Right lobe of liver (tissue), 6 donors: ENCODE measurements at regions not wholly inside any gene's neighbourhood (a gene's known extent, or its start where the extent isn't known, plus 50 kb on each side); places are given as distances from the start of the nearest gene placed in this dataset.

Source experiments
- ATAC-seq, 4 donors: fragments of 200-7000 bp; cut with Tn5 transposase; one replicate each; pipeline ENCODE4 v1.9.1; 2020; ENCODE audit warnings: mild to moderate bottlenecking in 4 of 4, moderate library complexity in 4 of 4
- DNase-seq, 3 donors: peaks; one replicate each; pipeline ENCODE4 v3.0.0-alpha.2; 2020
- H3K27ac ChIP-seq, 3 donors: fragments of 200-600 bp; one replicate each; pipeline ENCODE4 v1.8.0; 2022
- H3K27me3 ChIP-seq, 2 donors: fragments of 200-600 bp; one replicate each; pipeline ENCODE4 v1.8.0; 2022
- H3K36me3 ChIP-seq, 4 donors: fragments of 200-600 bp; sonication (generic) in 1 of 4; one replicate each; pipeline versions ENCODE4 v1.5.1 to v1.8.0; 2017 to 2022; ENCODE audit warnings: control low read depth in 1 of 4
- H3K4me1 ChIP-seq, 4 donors: fragments of 200-600 bp; sonication (generic) in 1 of 4; one replicate each; pipeline versions ENCODE4 v1.5.1 to v1.8.0; 2017 to 2022; ENCODE audit warnings: control low read depth in 1 of 4
- H3K4me3 ChIP-seq, 3 donors: fragments of 200-600 bp; one replicate each; pipeline ENCODE4 v1.8.0; 2022
- H3K9me3 ChIP-seq, 4 donors: fragments of 200-600 bp; sonication (generic) in 1 of 4; one replicate each; pipeline versions ENCODE4 v1.5.1 to v1.8.0; 2017 to 2022; ENCODE audit warnings: control low read depth in 1 of 4
- POLR2A ChIP-seq: fragments of 450-650 bp; IDR thresholded peaks from one replicate; pipeline ENCODE4 v1.6.1; 2017; ENCODE audit warnings: antibody characterized with exemption, mild to moderate bottlenecking
- WGBS: methylation state at CpG from one replicate; pipeline ENCODE4 v1.1.6; 2018; ENCODE audit warnings: low coverage, low lambda C conversion rate; ENCODE audit not compliant: insufficient coverage; ENCODE audit errors: missing lambda C conversion rate; 5-methylcytosine and 5-hydroxymethylcytosine counted together
- intact Hi-C, 2 donors: fragments of 100-400 bp; cut with DNase I; formaldehyde crosslinking; loops; one replicate each; pipeline versions ENCODE4 v1.11.2 to v1.14.1; 2022
- TF ChIP-seq, protein P1 (sequence below), 4 donors: fragments of 200-600 bp in 3 of 4; fragments of 450-650 bp in 1 of 4; IDR thresholded peaks; one replicate each; pipeline versions ENCODE4 v1.5.1 to v1.8.0; 2016 to 2022; ENCODE audit warnings: antibody characterized with exemption in 4 of 4, mild to moderate bottlenecking in 2 of 4
- donor health status: DM: no; HTN: yes; CAD: no.
- donor health status: DM: no; HTN: no; CAD: no.
- donor health status: DM: no; HTN: no; CAD: no.
- donor health status: DM: no; HTN: yes; CAD: no.
- donor health status: DM: no; HTN: yes; CAD: no.

DNA sequence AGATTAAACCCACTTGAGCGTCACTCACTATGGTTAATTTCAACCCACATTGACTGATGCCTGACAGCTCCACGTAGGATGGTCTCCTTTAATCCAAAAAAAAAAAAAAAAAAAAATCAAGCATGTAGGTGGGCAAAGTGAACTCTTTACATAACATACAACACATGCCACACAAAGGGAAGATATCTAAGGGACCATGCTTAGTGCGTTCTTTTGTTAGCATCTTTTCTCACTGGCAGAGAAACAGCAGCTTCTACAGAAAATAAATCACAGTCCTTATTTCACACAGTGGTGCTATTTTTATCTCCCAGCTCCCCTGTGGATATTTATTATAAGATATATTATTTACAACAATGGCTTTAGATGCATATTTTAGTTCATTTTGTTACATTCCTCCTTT is 652.0 kb upstream of the CELF2 start:
- Histone ChIP-seq H3K27me3 (no peaks in the 10 kb centered on the region), H3K4me3 (no peak overlapping the region), H3K4me1 (no peaks in the 10 kb centered on the region), H3K9me3 (no peaks in the 10 kb centered on the region), H3K27ac (no peak overlapping the region), H3K36me3 (no peaks in the 10 kb centered on the region)
- 52% methylated on average over 3 of the region's 3 CpGs for WGBS
- DNase-seq (no peak), ATAC-seq (no peak)
- intact Hi-C loops, result no loop called here
- TF ChIP-seq, protein P1, sequence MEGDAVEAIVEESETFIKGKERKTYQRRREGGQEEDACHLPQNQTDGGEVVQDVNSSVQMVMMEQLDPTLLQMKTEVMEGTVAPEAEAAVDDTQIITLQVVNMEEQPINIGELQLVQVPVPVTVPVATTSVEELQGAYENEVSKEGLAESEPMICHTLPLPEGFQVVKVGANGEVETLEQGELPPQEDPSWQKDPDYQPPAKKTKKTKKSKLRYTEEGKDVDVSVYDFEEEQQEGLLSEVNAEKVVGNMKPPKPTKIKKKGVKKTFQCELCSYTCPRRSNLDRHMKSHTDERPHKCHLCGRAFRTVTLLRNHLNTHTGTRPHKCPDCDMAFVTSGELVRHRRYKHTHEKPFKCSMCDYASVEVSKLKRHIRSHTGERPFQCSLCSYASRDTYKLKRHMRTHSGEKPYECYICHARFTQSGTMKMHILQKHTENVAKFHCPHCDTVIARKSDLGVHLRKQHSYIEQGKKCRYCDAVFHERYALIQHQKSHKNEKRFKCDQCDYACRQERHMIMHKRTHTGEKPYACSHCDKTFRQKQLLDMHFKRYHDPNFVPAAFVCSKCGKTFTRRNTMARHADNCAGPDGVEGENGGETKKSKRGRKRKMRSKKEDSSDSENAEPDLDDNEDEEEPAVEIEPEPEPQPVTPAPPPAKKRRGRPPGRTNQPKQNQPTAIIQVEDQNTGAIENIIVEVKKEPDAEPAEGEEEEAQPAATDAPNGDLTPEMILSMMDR (IDR thresholded peaks at IDR 0.05), result no peak
- no peak for TF ChIP-seq POLR2A

- H3K36me3 ChIP-seq, result no peaks in the 10 kb centered on the region
- H3K27me3 ChIP-seq, result no peaks in the 10 kb centered on the region
- no peak for DNase-seq
- H3K4me3 ChIP-seq, result no peak overlapping the region
- H3K9me3 ChIP-seq, result no peaks in the 10 kb centered on the region
- WGBS, result no CpG with 5 or more reads among the region's 1 CpG
- ATAC-seq, result no peak
- no peak overlapping the region for H3K27ac ChIP-seq
- H3K4me1 ChIP-seq, result no peaks in the 10 kb centered on the region
- no peak for TF ChIP-seq POLR2A
- TF ChIP-seq, protein P1 (IDR thresholded peaks at IDR 0.05), result no peak
- intact Hi-C loops, result no loop called here
Measured at GRCh38 chr10:10366836-10367235, 650.8 kb upstream of the CELF2 start.

DNA sequence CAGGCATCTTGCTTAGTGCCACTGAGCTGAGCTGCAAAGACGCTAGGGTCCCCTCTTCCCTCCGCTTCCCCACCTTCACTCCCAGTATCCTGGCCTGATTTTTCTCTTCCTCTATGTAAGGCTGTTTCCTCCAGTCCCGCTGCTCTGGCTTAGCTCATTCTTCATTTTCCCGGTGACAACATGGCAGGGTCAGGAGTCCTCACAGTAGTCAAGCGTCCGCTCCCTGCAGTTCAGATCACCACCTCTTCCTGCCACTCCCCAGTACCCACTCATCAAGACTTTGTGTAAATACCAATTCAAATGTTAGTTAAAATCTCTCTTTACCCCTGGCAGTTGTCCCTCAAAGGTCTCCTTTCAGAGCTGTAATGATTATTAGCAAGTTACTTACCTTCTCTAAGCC is 650.4 kb upstream of the CELF2 start:
- Histone ChIP-seq H3K4me1 (no peaks in the 10 kb centered on the region), H3K9me3 (no peaks in the 10 kb centered on the region), H3K4me3 (no peak overlapping the region), H3K27ac (no peak overlapping the region), H3K27me3 (no peaks in the 10 kb centered on the region), H3K36me3 (no peaks in the 10 kb centered on the region)
- no peak for DNase-seq
- WGBS, result 47% methylated on average over 4 of the region's 6 CpGs
- intact Hi-C loops, result no loop called here
- TF ChIP-seq, protein P1 (IDR thresholded peaks at IDR 0.05), result no peak
- TF ChIP-seq POLR2A, result no peak
- ATAC-seq, result peak in 1 of 4 donors; percentile 11

- no peak overlapping the region for H3K27ac ChIP-seq
- 31% methylated on average over 5 of the region's 7 CpGs for WGBS
- intact Hi-C loops, result no loop called here
- no peaks in the 10 kb centered on the region for H3K36me3 ChIP-seq
- no peaks in the 10 kb centered on the region for H3K4me1 ChIP-seq
- H3K4me3 ChIP-seq, result no peak overlapping the region
- H3K9me3 ChIP-seq, result no peaks in the 10 kb centered on the region
- TF ChIP-seq POLR2A, result no peak
- TF ChIP-seq, protein P1 (IDR thresholded peaks at IDR 0.05), result no peak
- H3K27me3 ChIP-seq, result no peaks in the 10 kb centered on the region
- ATAC-seq (no peak), DNase-seq (no peak)
Measured at GRCh38 chr10:10368951-10369576, 648.6 kb upstream of the CELF2 start.

DNA sequence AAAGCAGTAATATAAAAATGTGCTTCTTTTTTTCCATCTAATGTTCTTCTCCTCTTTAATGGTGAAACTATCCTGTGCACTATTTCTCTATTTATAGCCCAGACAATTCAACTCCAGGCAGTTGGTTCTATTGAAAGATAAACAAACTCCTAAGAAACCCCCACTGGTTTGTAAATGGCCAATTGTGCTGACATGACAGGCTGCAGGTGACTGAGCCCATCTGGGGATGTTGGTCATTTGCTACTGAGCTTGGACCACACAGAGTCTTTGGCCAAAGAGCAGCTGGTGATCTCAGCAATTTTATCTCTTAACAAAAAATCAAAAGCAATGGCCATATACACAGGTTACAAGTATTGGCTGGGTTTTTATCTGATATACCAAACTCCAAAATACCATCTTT is 631.8 kb upstream of the CELF2 start:
- intact Hi-C loops, result no loop called here

More for the DNA sequence above, 631.8 kb upstream of the CELF2 start:
- ATAC-seq, result no peak
- TF ChIP-seq POLR2A, result no peak
- TF ChIP-seq, protein P1 (IDR thresholded peaks at IDR 0.05), result no peak
- Histone ChIP-seq H3K9me3 (no peaks in the 10 kb centered on the region), H3K27me3 (no peaks in the 10 kb centered on the region), H3K36me3 (no peaks in the 10 kb centered on the region), H3K4me1 (no peaks in the 10 kb centered on the region), H3K4me3 (no peak overlapping the region), H3K27ac (no peak overlapping the region)
- no peak for DNase-seq
